HEK293 (cell line): ENCODE measurements at regions not wholly inside any gene's neighbourhood (a gene's known extent, or its start where the extent isn't known, plus 50 kb on each side); places are given as distances from the start of the nearest gene placed in this dataset.

ENCODE experiments used
- CTCF ChIA-PET: fragments of 350-600 bp; formaldehyde crosslinking; extraction: SDS; loops from one replicate; lab custom pipeline; 2021; ENCODE audit warnings: antibody characterized with exemption; lab: Yijun Ruan, JAX
- POLR2A ChIA-PET: fragments of 300-600 bp; formaldehyde crosslinking; extraction: SDS; loops from one replicate; lab custom pipeline; 2020; ENCODE audit warnings: antibody characterized with exemption, inconsistent platforms; lab: Yijun Ruan, JAX
- H3K27ac ChIP-seq: fragments of 200-500 bp; sonication (Bioruptor generic); 2 replicates; pipeline ENCODE4 v1.5.1; 2014; ENCODE audit warnings: low read depth, low read length, control low read depth, inconsistent platforms; ENCODE audit errors: extremely low read depth
- H3K36me3 ChIP-seq, 2 experiments: fragments of 200-500 bp in 1 of 2; sonication (Bioruptor generic) in 1 of 2; 1 replicate in 1 of 2; 2 replicates in 1 of 2; pipeline ENCODE4 v1.5.1; 2014 to 2017; ENCODE audit warnings: inconsistent platforms in 2 of 2, low read length in 2 of 2; ENCODE audit not compliant: control insufficient read depth in 2 of 2, insufficient read depth in 1 of 2
- H3K4me1 ChIP-seq: fragments of 200-500 bp; sonication (Bioruptor generic); 2 replicates; pipeline ENCODE4 v1.5.1; 2014; ENCODE audit warnings: mild to moderate bottlenecking, low read length, inconsistent platforms; ENCODE audit not compliant: control insufficient read depth, insufficient read depth
- H3K4me3 ChIP-seq: 2 replicates; pipeline ENCODE4 v1.5.1; 2011; ENCODE audit warnings: low read depth, mild to moderate bottlenecking, control low read depth, low read length, moderate library complexity
- H3K9me3 ChIP-seq: fragments of 200-500 bp; sonication (Bioruptor generic); 2 replicates; pipeline ENCODE4 v1.5.1; 2014; ENCODE audit warnings: low read depth, low read length, inconsistent platforms; ENCODE audit not compliant: control insufficient read depth, insufficient read depth
- GLIS1 ChIP-seq: fragments of 450-650 bp; formaldehyde crosslinking; IDR thresholded peaks from 2 replicates; pipeline ENCODE4 v1.5.1; 2016; ENCODE audit warnings: missing biosample characterization, missing genetic modification characterization
- INSM2 ChIP-seq: fragments of 450-650 bp; formaldehyde crosslinking; IDR thresholded peaks from 2 replicates; pipeline ENCODE4 v1.5.1; 2016; ENCODE audit warnings: missing biosample characterization, missing genetic modification characterization
- RBAK ChIP-seq: fragments of 450-650 bp; formaldehyde crosslinking; IDR thresholded peaks from 2 replicates; pipeline ENCODE4 v1.5.1; 2016; ENCODE audit warnings: missing biosample characterization, missing genetic modification characterization
- YY1 ChIP-seq: fragments of 450-650 bp; formaldehyde crosslinking; IDR thresholded peaks from 2 replicates; pipeline ENCODE4 v1.5.1; 2018; ENCODE audit warnings: missing biosample characterization, missing genetic modification characterization
- ZFP41 ChIP-seq: fragments of 450-650 bp; formaldehyde crosslinking; IDR thresholded peaks from 2 replicates; pipeline ENCODE4 v1.5.1; 2016; ENCODE audit warnings: missing biosample characterization, missing genetic modification characterization, borderline replicate concordance
- ZFP69B ChIP-seq: fragments of 450-650 bp; formaldehyde crosslinking; IDR thresholded peaks from 2 replicates; pipeline ENCODE4 v1.5.1; 2016; ENCODE audit warnings: missing biosample characterization, missing genetic modification characterization
- ZNF146 ChIP-seq: fragments of 450-650 bp; formaldehyde crosslinking; IDR thresholded peaks from 2 replicates; pipeline ENCODE4 v1.5.1; 2016; ENCODE audit warnings: missing biosample characterization, missing genetic modification characterization
- ZNF148 ChIP-seq: fragments of 450-650 bp; formaldehyde crosslinking; IDR thresholded peaks from 2 replicates; pipeline ENCODE4 v1.5.0; 2017; ENCODE audit warnings: missing biosample characterization, missing genetic modification characterization, borderline replicate concordance
- ZNF2 ChIP-seq: fragments of 450-650 bp; formaldehyde crosslinking; IDR thresholded peaks from 2 replicates; pipeline ENCODE4 v1.5.1; 2016; ENCODE audit warnings: missing biosample characterization, missing genetic modification characterization
- ZNF214 ChIP-seq: fragments of 450-650 bp; formaldehyde crosslinking; IDR thresholded peaks from 2 replicates; pipeline ENCODE4 v1.5.1; 2017; ENCODE audit warnings: missing biosample characterization, mild to moderate bottlenecking, missing genetic modification characterization, borderline replicate concordance
- ZNF23 ChIP-seq: fragments of 450-650 bp; formaldehyde crosslinking; IDR thresholded peaks from 2 replicates; pipeline ENCODE4 v1.5.1; 2016; ENCODE audit warnings: missing biosample characterization, missing genetic modification characterization, borderline replicate concordance
- ZNF292 ChIP-seq: fragments of 450-650 bp; formaldehyde crosslinking; IDR thresholded peaks from 2 replicates; pipeline ENCODE4 v1.5.1; 2016; ENCODE audit warnings: low read depth, missing biosample characterization, missing genetic modification characterization, borderline replicate concordance
- ZNF311 ChIP-seq: fragments of 450-650 bp; formaldehyde crosslinking; IDR thresholded peaks from 2 replicates; pipeline ENCODE4 v1.5.1; 2017; ENCODE audit warnings: missing biosample characterization, missing genetic modification characterization, borderline replicate concordance
- ZNF366 ChIP-seq: fragments of 450-650 bp; formaldehyde crosslinking; conservative IDR thresholded peaks from 2 replicates; pipeline ENCODE4 v1.5.1; 2016; ENCODE audit warnings: missing biosample characterization, missing genetic modification characterization
- ZNF37A ChIP-seq: fragments of 450-650 bp; IDR thresholded peaks from 2 replicates; pipeline ENCODE4 v1.5.1; 2018; ENCODE audit warnings: missing biosample characterization, missing genetic modification characterization
- ZNF530 ChIP-seq: fragments of 450-650 bp; formaldehyde crosslinking; IDR thresholded peaks from 2 replicates; pipeline ENCODE4 v1.5.1; 2016; ENCODE audit warnings: low read depth, missing biosample characterization, missing genetic modification characterization
- ZNF555 ChIP-seq: fragments of 450-650 bp; formaldehyde crosslinking; conservative IDR thresholded peaks from 2 replicates; pipeline ENCODE4 v1.5.1; 2017; ENCODE audit warnings: missing biosample characterization, mild to moderate bottlenecking, missing genetic modification characterization, inconsistent platforms
- ZNF600 ChIP-seq: fragments of 450-650 bp; formaldehyde crosslinking; IDR thresholded peaks from 2 replicates; pipeline ENCODE4 v1.5.1; 2016; ENCODE audit warnings: missing biosample characterization, missing genetic modification characterization
- ZNF645 ChIP-seq: fragments of 450-650 bp; formaldehyde crosslinking; IDR thresholded peaks from 2 replicates; pipeline ENCODE4; 2016; ENCODE audit warnings: missing biosample characterization, missing genetic modification characterization
- ZNF654 ChIP-seq: fragments of 450-650 bp; formaldehyde crosslinking; IDR thresholded peaks from 2 replicates; pipeline ENCODE4 v1.5.1; 2016; ENCODE audit warnings: low read depth, missing biosample characterization, missing genetic modification characterization
- ZNF664 ChIP-seq: fragments of 450-650 bp; formaldehyde crosslinking; IDR thresholded peaks from 2 replicates; pipeline ENCODE4 v1.5.1; 2016; ENCODE audit warnings: missing biosample characterization, missing genetic modification characterization
- ZNF830 ChIP-seq: fragments of 450-650 bp; IDR thresholded peaks from 2 replicates; pipeline ENCODE4 v1.5.0; 2018; ENCODE audit warnings: missing biosample characterization, missing genetic modification characterization, low read depth, mild to moderate bottlenecking, moderate library complexity
- ZSCAN5A ChIP-seq: fragments of 450-650 bp; formaldehyde crosslinking; IDR thresholded peaks from 2 replicates; pipeline ENCODE4 v1.5.1; 2016; ENCODE audit warnings: missing biosample characterization, missing genetic modification characterization
- ZXDB ChIP-seq: fragments of 450-650 bp; formaldehyde crosslinking; IDR thresholded peaks from 2 replicates; pipeline ENCODE4 v1.5.1; 2016; ENCODE audit warnings: missing biosample characterization, missing genetic modification characterization
- TF ChIP-seq, protein P1 (sequence below): fragments of 450-650 bp; formaldehyde crosslinking; IDR thresholded peaks from 2 replicates; pipeline ENCODE4 v1.5.1; 2016; ENCODE audit warnings: missing biosample characterization, missing genetic modification characterization

DNA sequence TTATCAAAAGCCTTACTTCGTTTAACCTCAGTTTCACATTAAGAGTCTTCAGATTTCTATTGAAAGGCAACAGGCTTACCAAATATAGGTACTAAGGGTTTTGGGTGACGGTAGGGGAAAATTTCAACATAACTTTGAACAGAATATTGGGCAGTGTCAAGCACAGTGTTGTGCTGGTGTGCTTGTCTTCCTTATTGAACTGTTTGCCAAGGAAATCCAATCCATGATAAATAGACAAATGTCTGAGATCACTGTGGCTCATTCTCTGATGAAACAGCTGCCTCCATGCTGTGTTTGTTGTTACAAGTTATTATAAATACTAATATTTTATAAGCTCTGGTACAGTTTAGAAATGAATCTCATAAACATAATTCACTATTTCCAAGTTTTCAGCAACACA, 730.1 kb downstream of the NR2F1-AS1 start (continued):
- TF ChIP-seq ZFP41 (tag by site-specific recombination): no peak
- TF ChIP-seq, protein P1, sequence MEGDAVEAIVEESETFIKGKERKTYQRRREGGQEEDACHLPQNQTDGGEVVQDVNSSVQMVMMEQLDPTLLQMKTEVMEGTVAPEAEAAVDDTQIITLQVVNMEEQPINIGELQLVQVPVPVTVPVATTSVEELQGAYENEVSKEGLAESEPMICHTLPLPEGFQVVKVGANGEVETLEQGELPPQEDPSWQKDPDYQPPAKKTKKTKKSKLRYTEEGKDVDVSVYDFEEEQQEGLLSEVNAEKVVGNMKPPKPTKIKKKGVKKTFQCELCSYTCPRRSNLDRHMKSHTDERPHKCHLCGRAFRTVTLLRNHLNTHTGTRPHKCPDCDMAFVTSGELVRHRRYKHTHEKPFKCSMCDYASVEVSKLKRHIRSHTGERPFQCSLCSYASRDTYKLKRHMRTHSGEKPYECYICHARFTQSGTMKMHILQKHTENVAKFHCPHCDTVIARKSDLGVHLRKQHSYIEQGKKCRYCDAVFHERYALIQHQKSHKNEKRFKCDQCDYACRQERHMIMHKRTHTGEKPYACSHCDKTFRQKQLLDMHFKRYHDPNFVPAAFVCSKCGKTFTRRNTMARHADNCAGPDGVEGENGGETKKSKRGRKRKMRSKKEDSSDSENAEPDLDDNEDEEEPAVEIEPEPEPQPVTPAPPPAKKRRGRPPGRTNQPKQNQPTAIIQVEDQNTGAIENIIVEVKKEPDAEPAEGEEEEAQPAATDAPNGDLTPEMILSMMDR (tag by site-specific recombination): no peak

DNA sequence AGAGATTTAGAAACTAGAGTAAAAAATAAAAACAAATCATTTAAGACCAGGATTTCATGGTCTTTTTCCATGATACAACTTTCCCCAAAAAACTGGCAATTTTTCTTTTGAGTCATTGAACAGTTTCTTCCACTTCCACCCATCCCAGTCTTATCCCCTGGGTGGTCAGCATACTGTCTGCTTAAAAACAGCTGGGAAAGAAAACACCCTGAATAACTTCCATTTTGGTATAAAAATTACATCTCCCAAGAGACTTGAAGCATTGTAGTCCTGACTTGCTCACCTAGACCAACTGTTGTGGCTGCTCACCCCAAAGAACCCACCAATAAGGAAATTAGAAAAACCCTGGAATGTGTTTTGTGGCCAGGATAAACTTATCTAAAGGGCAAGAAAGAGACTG, 731.3 kb downstream of the NR2F1-AS1 start:
- no peaks in the 10 kb centered on the region for H3K9me3 ChIP-seq
- TF ChIP-seq ZNF366 (tag by site-specific recombination) (no peak), ZNF664 (tag by site-specific recombination) (no peak), ZNF2 (tag by site-specific recombination) (no peak), ZNF654 (tag by site-specific recombination) (no peak), ZNF830 (tag by site-specific recombination) (no peak), ZNF311 (tag by site-specific recombination) (no peak), ZSCAN5A (tag by site-specific recombination) (no peak), ZNF530 (tag by site-specific recombination) (no peak), INSM2 (no peak), ZNF214 (tag by site-specific recombination) (no peak), RBAK (no peak), ZNF146 (tag by site-specific recombination) (no peak), GLIS1 (tag by site-specific recombination) (no peak), ZXDB (tag by site-specific recombination) (no peak), ZNF292 (tag by site-specific recombination) (no peak), ZFP69B (tag by site-specific recombination) (no peak), ZNF600 (tag by site-specific recombination) (no peak), ZNF555 (tag by site-specific recombination) (no peak), YY1 (no peak)
- TF ChIP-seq, all 188 proteins: peak for 0
- H3K27ac ChIP-seq: no peak overlapping the region
- no peak overlapping the region for H3K4me3 ChIP-seq
- ChIA-PET POLR2A (no interaction called here), CTCF (no interaction called here)
- H3K4me1 ChIP-seq: no peaks in the 10 kb centered on the region
- H3K36me3 ChIP-seq: no peaks in the 10 kb centered on the region

DNA sequence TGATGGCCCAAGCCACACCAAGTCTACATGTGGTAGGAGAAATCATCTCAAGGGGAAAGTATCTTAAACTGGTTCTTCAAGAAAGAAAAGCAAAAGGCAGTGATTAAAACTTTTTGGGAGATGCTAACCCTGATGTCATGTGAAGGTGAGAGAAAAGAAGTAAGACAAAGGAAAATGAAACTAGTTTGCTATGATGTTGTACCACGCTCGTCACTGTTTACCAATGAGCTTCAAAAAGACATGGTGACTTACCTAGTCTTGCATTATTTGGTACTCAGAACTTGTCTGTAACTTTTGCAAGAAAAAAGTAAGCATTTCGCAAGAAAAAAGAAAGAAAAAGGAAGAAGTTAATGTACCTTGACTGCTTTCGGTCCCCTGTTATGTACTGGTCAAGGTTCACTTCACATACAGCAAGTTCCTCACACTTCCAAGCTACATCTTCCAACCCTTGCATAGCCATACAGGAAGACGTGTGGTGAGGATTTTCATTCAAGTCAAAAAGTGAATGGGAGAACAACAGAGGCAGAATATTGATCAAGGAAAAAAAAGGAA, 739.3 kb downstream of the NR2F1-AS1 start:
- H3K4me3 ChIP-seq: no peak overlapping the region
- POLR2A ChIA-PET: no interaction called here
- H3K4me1 ChIP-seq: no peaks in the 10 kb centered on the region
- H3K9me3 ChIP-seq: no peaks in the 10 kb centered on the region
- CTCF ChIA-PET: interaction anchor here (1.3 kb wide), 1 partner anchor 154 kb away, joined by 4 read pairs; no protein-coding TSS in a partner anchor
- H3K27ac ChIP-seq: no peak overlapping the region
- no peak for TF ChIP-seq ZNF23 (tag by site-specific recombination)
- TF ChIP-seq ZNF148 (tag by site-specific recombination): no peak
- no peak for TF ChIP-seq ZNF37A (tag by site-specific recombination)
- no peak for TF ChIP-seq ZNF366 (tag by site-specific recombination)
- TF ChIP-seq ZNF645 (tag by site-specific recombination): no peak
- H3K36me3 ChIP-seq: no peaks in the 10 kb centered on the region
